ENCODE measurements at regions not wholly inside any gene's neighbourhood (a gene's known extent, or its start where the extent isn't known, plus 50 kb on each side); places are given as distances from the start of the nearest gene placed in this dataset.

DNA sequence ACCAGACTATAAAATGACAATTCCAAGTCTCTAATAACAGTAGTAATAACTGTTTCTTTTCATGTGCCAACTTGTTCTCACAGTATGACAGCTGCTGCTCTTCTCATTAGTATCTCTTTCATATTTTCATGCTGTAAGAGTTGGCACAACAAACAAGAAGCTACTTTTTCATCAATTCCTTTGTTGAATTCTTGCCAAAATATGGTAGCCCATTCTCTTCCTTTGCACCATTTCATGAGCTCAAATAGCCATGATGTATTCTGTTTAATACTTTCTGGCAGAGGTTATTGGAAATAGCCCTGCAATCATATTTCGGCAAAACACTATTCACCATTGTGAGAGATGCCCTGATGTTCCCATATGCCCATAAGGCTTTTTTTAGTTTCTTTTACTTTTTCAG, 1100.7 kb downstream of the TRHDE start:
- DNase-seq = no peak

DNA sequence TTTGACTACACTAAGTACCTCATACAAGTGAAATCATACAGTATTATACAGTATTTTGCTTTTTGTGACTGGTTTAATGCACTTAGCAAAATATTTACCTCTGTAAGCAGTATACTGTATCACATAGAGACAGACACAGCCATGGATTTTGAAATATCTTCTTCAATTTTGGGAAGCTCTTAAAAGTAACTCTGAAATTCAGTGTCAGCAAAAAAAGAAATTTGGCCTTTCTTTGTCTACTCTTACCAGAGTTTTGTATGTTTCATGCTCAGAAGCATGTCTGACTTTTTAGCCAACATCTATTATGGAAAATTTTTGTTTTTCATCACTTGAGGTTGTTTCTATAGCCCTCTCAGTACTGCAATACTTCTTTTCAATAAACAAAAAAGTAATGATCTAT, 1102.2 kb downstream of the TRHDE start:
- no peak for DNase-seq

DNA sequence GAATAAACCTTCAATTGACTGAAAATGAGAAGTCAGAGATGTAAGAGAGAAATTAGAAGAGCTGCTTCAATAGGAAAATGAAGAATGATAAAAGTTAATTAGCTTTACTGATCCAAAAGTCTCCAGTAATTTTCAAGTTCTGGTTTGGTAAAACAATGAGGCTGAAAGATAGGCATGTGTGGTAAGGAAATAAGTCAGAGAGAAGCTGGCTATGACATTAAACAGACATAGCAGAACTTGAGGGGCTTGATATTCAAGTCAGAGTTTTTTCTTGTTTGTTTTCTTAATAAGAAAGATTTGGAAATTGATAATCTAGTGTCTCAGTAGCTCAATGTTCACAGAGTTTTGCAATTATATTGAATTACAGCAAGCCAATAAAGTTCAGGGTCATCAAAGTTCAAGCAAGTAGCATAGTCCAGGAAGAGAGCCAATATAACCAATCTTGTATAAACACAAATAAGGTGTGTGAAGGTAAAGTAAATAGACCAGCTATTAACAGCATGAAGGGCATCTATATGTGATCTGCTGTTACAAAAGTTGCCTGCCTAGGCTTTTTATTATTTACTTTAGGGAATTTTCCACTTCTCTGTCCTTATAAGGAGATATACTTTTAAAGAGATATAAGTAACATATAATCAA, 1111.5 kb downstream of the TRHDE start:
- no peak for DNase-seq

DNA sequence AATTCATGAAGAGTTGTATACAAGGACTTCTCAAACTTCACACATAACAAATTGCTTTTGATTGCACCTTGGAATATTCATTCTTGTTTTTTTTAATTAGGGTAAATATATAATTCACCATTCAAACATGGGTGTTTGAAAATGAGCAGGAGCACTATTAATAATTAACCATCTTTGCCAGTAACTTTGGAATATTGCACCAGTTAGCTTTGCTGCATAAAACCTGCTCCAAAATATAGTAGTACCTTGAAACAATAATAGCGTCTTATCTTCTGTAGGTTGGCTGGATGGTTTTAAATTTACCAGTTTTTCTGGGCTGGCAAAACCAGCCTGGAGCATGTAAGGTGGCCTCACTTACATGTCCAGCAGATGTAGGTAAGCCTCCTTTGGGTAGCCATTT, 1112.4 kb downstream of the TRHDE start:
- DNase-seq = no peak

DNA sequence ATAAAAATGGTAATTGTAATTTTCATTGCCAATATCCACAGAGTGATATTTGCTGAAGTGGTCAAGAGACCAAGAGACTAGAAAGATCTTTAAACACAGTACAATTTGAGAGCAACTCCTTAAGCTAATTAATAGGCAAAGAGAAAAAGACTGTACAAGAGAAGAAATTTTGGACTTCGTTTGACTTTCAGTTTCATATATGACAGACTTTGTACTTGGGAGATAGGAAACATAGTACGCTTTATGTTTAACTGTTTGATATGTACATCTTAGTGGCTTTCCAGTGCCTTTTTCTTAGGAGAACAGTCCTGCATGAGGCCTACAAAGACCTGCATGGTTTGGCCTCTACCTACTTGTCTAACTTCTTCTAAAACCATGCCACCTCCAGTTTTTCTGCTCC, 1118.1 kb downstream of the TRHDE start:
- no peak for DNase-seq

DNA sequence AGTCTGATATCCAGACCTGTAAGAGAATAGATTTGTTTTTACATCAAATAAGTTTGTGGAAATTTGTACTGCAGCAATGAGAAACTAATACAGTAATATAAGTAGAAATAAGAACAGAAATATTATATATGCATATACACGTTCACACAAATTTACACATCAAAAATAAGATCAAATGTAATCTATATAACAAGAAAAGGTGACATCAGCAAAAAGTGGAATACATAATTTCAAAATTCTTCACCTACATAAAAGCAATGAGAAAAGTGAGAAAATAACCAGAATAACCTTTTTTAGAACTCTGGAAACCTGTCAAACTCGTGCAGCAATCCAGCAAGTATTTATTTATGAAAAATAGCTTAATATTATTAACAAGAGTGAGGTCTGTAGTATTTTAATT, 1124.6 kb upstream of the ATXN7L3B start:
- no peak for DNase-seq

DNA sequence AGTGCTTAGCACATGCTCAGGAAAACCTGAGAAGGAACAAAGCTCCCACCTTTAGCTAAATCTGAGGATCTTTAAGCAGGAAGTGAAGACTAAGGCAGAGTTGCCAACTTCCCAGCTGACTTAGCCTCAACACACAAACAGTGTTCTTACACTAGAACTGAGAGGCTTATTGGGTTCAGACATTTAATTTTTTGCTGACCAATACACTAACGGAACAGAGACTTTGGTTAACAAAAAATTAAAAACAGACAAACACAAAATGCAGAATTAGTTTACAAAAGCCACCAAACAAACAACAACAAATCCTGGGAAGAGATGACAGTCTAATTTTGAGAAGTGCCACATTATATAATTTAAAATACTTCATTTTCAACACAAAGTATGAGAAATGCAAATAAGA, 1123.7 kb upstream of the ATXN7L3B start:
- DNase-seq = no peak

DNA sequence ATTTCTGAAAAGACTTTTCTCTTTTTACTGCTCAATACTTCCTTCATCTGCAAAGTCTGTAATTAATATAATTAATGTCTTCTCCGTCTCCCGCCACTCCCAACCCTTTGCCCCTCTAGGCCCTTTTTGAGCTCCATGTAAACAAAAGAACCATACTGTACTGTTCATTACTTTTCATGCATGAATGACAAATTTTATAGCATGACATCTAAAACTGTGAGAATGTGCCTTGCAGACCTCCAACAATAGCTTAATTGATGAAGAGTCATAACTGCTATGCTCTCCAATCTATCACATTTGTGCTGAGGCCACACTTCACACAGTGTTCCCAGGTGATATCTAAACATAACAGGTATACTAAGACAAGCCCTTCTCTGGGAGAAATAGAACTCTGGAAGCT, 1122.7 kb upstream of the ATXN7L3B start:
- no peak for DNase-seq

DNA sequence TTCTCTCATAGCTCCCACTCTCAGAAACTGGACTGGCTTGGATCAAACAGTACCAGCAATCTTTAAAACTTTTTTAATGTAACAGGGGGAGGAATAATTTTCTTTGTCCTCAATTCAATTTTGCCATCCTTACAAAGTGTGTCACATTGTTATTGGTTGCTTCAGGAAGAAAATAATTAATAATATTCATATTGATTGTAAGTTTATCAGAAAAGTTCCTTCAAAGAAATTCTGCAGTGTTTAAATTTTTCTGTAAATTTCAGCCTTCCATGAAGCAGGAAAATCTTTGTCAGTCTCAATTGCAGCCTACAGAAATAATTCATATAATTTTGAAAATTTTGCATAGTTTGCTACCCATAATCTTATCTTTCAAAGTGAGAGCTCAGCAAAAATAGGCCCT, 1119.1 kb upstream of the ATXN7L3B start:
- no peak for DNase-seq

DNA sequence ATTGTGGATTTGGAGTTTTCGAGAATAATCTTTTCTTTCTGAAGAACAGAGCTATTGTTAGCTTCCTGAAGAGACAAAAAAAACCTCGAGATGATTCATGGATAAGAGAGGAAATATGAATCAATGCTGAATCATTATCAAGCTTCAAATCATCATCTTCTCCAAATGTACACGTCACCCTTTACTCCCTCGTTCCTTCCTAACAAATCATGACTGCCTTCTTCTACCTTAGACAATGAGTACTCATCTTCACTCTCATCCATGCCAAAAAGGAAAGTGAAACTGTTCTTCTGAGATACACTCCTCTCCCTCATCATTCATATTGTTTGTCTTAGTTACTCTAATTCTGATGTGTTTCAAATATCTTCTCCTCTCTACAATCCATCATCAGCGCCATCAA, 1115.8 kb upstream of the ATXN7L3B start:
- DNase-seq = no peak

DNA sequence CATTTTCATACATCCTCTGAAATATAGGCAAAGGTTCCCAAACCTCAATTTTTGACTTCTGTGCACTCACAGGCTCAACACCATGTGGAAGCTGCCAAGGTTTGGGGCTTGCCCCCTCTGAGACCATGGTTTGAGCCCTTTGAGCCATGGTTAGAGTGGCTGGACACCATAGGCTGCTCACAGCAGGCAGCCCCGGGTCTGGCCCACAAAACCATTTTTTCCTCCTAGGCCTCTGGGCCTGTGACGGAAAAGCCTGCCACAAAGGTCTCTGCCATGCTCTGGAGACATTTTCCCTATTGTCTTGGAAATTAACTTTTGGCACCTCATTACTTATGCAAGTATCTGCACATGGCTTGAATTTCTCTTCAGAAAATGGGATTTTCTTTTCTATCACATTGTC, 1113.2 kb upstream of the ATXN7L3B start:
- DNase-seq = no peak

DNA sequence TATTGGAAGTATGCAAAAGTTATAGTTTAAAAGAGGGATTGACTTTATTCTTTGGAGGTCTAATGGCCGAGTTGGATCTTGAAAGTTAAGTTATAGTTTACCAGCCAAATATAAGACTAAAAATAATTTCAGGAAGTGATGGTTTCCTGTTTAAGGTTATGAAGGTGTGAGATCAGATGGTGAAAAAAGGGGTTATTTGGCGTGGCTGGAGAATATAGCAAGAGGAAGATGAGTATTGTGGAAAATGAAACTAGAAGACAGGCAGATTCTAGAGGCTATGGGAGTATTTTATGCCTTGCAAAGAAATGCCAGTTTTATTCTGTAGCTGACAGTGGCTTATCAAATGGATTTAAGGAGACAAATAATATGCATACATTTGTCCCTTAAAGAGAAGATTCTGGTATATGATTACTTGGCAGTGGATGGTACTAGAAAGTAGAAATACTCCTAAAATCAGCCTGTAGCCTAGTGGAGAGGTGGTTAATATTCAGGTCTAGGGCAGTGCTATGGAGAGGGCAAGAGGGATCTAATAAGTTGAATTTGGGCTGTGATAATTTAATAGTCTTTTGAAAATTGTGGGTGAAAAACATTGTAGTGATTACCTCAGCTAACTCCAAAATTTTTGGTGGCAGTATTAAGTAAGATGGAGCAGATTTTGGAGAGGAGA, 1091.8 kb upstream of the ATXN7L3B start:
- DNase-seq = no peak

DNA sequence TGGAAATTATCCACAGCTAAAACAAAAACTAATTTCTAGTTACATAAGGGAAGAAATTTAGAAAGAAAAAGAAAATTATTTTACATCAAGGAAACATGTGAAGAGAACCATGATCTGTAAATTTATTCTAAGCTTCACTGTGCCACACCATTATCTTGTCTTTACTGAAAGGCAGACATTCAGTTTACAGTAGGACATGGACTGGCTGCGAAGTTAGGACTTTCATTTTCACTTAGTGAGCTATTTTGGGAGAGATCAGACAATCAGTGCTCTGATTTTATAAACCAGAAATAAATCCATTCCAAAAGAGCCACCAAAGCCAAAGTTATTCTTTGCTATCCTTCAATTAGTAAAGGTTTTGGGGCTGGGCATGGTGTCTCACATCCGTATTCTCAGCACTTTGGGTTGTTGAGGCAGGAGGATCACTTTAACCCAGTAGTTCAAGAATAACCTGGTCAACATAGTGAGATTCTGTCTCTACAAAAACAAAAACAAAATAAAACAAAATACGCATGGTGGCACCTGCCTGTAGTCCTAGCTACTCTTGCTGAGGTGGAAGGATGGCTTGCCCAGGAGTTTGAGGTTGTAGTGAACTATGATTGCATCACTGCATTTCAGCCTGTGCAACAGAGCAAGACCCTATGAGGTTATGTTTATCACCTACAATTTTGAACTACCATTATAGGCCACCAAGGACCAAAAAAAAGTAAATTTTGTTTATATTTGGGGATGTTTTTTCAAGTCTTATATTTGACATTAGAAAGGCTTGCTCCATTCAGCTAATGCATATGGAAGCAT, 1084.8 kb upstream of the ATXN7L3B start:
- DNase-seq = no peak

DNA sequence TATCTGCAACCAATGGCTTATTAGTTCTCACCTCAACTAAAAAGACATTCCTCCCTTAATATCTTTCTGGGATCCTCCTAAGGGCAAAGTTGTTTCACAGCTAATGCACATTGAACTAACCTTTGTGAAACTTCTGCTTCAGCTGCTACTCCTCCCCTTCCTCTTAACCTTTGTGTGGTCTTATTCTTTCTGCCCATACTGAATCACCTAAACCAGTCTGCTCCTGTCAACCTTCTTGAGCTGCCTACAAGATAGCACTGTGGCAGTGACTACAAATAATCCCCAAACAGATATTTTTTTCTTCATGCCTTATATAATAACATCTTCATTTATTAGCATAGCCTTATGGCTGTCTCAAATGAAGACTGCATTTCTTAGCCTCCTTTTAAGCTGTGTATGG, 1077.4 kb upstream of the ATXN7L3B start:
- DNase-seq = no peak

DNA sequence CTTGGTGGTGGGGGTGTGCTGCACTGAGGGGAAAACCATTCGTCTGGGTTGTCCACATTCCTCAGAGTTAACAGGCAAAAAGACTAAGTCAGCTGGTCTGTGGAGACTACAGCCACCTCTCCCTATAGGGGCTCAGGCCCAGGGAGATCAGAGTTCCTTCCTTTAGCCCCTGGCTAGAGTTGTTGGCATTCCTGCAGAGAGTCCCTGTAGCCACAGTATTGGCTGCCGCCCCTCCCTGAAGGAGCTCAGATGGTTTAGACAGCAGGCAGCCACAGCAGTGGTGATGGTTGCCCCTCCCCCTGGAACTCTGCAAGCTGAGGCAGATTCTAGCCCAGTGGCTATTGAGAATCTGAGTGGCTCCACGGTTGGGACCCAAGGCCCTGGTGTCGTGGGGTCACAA, 1072.5 kb upstream of the ATXN7L3B start:
- no peak for DNase-seq

DNA sequence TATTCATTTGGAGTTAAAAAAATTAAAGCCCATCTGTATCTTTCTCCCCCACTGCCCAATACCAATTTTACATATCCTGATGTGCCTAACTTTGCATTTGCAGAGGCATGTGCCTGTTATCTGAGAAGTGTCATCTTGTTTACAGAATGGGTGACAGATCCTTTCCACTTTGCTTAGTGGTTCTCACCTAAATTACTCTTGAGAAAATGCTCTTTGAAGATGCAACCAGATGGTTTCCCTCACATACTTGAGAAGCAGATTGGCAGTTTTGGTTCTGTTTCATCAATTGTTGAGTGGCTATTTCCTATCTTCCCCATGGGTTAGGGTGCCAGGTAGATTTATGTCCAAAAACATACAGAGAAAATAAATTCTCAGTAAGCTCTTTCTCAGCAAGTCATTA, 1051.4 kb upstream of the ATXN7L3B start:
- DNase-seq = no peak

DNA sequence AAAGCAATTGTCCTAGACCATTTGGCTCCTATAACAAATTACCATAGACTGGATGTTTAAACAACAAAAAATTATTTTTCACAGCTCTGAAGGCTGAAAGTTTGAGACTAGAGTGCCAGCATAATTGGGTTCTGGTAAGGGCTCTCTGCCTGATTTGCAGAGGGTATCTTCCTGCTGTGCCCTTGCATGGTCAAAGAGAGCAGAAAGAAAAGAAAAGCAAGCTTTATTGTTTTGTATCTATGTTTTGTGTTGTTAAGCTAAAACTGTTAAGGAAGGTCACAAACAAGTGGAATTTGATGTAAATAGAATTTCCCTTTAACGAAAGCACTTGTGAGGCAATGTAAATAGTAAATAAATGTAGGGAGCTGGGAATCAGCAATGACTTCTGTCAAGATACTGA, 1031.0 kb upstream of the ATXN7L3B start:
- no peak for DNase-seq

DNA sequence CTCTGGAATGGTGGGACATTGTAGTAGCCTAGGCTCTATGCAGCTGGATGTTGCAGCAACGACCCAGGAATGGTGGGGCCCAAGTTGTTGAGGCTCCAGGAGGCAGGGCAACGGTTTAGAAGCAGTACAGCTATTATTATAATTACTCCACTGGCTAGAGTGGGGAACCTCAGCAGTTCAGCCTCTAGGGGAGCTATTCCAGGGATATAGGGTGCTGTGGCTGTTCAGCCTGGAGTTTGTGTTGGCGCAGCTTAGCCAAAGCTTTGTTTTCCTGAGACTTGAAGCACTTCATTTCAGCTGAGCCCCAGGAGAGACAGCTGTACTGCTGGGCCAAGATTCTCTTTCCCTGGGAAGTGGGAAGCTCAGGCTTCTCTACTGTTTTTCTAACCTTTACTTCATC, 1023.0 kb upstream of the ATXN7L3B start:
- DNase-seq = no peak

DNA sequence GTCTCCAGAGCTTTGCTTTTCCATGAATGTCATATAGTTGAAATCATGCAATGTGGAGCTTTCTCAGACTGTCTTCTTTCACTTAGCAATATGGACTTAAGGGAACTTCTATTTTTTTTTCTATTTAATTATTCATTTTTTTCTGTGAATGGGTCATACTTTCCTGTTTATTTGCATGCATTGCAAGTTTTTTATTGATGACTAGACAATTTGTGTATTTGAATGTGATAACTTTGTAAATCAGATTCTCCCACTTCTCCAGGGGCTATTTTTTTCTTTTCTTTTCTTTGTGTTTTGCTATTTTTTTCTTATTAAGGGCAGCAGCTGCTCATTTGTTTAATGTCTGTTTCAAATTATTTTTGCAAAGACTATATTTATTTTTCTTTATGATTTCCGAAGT, 1019.8 kb upstream of the ATXN7L3B start:
- DNase-seq = no peak

DNA sequence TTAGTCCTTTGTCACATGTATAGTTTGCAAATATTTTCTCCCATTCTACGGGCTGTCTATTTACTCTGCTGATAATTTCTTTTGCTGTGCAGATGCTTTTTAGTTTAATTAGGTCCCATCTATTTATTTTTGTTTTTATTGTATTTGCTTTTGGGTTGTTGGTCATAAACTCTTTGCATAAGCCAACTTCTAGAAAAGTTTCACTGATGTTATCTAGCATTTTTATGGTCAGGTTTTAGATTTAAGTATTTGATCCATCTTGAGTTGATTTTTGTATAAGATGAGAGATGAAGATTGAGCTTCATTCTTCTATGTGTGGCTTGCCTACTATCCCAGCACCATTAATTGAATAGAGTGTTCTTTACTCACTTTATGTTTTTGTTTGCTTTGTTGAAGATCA, 1008.4 kb upstream of the ATXN7L3B start:
- DNase-seq = no peak

DNA sequence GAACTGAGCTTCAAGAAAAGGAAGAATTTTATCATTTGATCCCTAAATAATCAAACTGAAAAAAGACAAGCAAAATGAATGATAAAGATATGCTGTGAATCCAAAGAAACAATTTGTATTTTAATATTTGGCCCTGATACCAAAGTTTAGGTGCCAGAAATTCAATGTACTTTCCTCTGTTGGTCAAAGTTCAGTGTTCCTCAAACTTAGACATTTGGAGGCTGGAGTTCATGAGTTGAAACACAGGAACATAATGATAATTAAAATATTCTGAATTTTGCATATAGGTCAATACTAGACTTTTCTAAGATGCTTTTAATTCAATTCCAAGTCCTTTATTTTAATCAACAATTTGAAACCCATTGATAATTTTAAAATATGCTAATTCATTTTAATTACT, 1007.7 kb upstream of the ATXN7L3B start:
- no peak for DNase-seq

DNA sequence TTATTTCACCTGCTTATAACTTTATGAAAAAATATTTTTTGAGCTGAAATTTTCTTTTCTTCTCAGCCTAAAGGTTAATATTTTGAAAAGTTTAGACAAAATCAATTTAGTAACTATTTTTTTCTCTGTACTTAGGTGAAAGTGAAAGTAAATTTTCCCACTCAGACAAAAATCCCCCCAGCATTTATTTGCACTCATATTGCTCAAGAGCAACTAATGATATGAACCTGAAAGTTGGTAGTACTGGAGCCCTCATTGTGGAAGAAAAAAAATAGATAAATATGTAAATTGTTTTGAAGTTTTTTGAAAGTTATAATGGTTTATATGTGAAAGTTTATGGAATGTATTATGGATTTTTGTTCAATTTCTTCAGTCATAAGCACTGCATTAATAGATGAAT, 1005.9 kb upstream of the ATXN7L3B start:
- DNase-seq = no peak

DNA sequence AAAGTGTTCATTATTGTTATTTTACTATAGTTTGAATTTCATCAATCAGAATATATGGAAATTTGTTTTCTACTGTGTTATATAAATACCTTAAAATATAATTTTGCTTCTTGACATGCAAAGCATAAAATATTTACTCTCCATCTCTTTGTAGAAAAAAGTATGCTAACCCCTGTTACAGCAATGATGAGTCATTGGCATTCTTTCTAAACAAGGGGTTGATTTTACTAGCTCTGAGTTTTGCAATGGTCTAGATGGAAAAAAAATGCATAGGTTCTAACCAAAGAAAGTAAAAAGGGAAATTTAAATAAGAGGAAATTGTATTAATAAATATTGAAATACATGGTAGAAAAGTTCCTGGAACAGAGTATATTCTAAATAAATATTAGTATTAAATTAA, 990.2 kb upstream of the ATXN7L3B start:
- DNase-seq = no peak

DNA sequence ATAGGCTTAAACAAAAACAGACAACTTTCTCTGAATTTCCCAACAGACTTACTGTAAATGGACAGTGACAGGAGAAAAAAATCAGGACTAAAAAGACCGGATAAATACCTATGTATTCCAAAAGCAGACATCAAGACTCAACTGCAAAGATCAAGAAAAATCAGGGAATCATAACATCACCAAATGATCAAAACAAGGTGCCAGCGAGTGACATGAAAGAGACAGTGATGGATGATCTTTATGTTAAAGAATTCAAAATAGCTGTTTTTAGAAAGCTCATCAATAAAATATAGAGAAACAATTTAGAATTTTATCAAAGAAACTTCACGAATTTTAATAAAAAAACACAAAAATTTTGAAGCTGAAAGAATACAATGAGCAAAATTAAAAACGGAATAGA, 952.5 kb upstream of the ATXN7L3B start:
- DNase-seq = no peak

DNA sequence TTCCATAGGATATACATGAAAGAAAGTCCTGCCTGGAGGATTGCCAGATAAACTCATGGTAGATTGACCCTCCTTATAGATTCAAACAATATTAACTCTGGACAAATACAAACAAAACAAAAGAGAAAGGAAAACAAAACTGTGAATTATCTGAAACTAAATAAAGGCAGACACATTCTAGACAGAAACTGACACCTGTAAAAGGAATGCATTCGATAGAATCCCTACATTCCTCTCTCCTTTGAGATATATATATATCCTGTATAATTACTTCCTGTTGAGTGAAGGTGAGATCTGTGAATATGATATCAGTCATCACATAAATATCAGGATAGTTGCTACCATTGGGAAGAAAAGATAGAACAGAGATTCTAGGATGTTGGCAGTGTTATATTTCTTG, 948.4 kb upstream of the ATXN7L3B start:
- no peak for DNase-seq
